ENCODE measurements at regions not wholly inside any gene's neighbourhood (a gene's known extent, or its start where the extent isn't known, plus 50 kb on each side); places are given as distances from the start of the nearest gene placed in this dataset.

- no peak overlapping the region for H2BK120ac ChIP-seq (ENCODE audit: low read depth, low read length, poor library complexity, severe bottlenecking)
- H3K9me3 Mint-ChIP-seq: no peaks in the 10 kb centered on the region
- no peak overlapping the region for H3K4me2 ChIP-seq (ENCODE audit: insufficient read depth, insufficient read length, low read length)
- H3K4me1 ChIP-seq (ENCODE audit: insufficient read depth, low read length): 0 out of 2 replicates have a peak, but pooled peaks cover under 1% of the 10 kb centered on the region
- no peak overlapping the region for H4K5ac ChIP-seq (ENCODE audit: insufficient read length, low read depth, low read length)
- H3T11ph ChIP-seq (ENCODE audit: low read length): no peak overlapping the region
- H3K27me3 ChIP-seq (ENCODE audit: insufficient read depth, low read length): no peaks in the 10 kb centered on the region
- H2AK5ac ChIP-seq (ENCODE audit: insufficient read length, low read length): no peak overlapping the region
- H3K79me2 ChIP-seq (ENCODE audit: insufficient read depth, low read length): no peaks in the 10 kb centered on the region
- no peaks in the 10 kb centered on the region for H4K20me1 ChIP-seq (ENCODE audit: control insufficient read depth, insufficient read depth, insufficient read length)
- no peak overlapping the region for H2AFZ ChIP-seq (ENCODE audit: low read length)
- H3K4me3 Mint-ChIP-seq: no peak overlapping the region
- H3K9ac ChIP-seq (ENCODE audit: extremely low read depth, insufficient read length, low read length): no peak overlapping the region
- DNase-seq: no peak
- no peak overlapping the region for H2BK20ac ChIP-seq (ENCODE audit: low read depth, low read length, poor library complexity, severe bottlenecking)
- no peak overlapping the region for H2BK12ac ChIP-seq (ENCODE audit: insufficient read length, low read depth, low read length)
- H3K27me3 Mint-ChIP-seq (ENCODE audit: low read depth): no peaks in the 10 kb centered on the region
- WGBS (ENCODE audit: extremely low coverage, insufficient read length, low lambda C conversion rate): no CpG with 5 or more reads among the region's 4 CpGs
- TF ChIP-seq, protein P1, sequence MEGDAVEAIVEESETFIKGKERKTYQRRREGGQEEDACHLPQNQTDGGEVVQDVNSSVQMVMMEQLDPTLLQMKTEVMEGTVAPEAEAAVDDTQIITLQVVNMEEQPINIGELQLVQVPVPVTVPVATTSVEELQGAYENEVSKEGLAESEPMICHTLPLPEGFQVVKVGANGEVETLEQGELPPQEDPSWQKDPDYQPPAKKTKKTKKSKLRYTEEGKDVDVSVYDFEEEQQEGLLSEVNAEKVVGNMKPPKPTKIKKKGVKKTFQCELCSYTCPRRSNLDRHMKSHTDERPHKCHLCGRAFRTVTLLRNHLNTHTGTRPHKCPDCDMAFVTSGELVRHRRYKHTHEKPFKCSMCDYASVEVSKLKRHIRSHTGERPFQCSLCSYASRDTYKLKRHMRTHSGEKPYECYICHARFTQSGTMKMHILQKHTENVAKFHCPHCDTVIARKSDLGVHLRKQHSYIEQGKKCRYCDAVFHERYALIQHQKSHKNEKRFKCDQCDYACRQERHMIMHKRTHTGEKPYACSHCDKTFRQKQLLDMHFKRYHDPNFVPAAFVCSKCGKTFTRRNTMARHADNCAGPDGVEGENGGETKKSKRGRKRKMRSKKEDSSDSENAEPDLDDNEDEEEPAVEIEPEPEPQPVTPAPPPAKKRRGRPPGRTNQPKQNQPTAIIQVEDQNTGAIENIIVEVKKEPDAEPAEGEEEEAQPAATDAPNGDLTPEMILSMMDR (conservative IDR thresholded peaks at IDR 0.05): no peak
- H3K18ac ChIP-seq (ENCODE audit: insufficient read length, low read depth, low read length): no peak overlapping the region
- H2BK15ac ChIP-seq (ENCODE audit: low read depth, low read length): no peak overlapping the region
- H3K27ac ChIP-seq (ENCODE audit: insufficient read length, low read depth, low read length): no peak overlapping the region
- no peak overlapping the region for H4K8ac ChIP-seq (replicated peaks; ENCODE audit: insufficient read length, low read depth, low read length)
- no peak overlapping the region for H2BK5ac ChIP-seq (ENCODE audit: insufficient read length, low read length)
- no peaks in the 10 kb centered on the region; a peak in 1 of 7 replicates for H3K36me3 Mint-ChIP-seq (ENCODE audit: insufficient read depth in 1 of 3, low read depth in 3 of 3)
- no peak overlapping the region for H3K23ac ChIP-seq (ENCODE audit: insufficient read length, low read depth, low read length)
- no peak overlapping the region for H4K91ac ChIP-seq (ENCODE audit: insufficient read length, low read depth, low read length)
- no peak overlapping the region for H3K56ac ChIP-seq (ENCODE audit: insufficient read length, low read depth, low read length)
- H3K23me2 ChIP-seq (ENCODE audit: insufficient read length, low read depth, low read length, poor library complexity, severe bottlenecking): no peaks in the 10 kb centered on the region
- H3K27ac Mint-ChIP-seq: no peak overlapping the region; a peak in 1 of 7 replicates
- H3K14ac ChIP-seq (ENCODE audit: insufficient read depth, low read length): no peak overlapping the region
- H3K9me3 ChIP-seq (ENCODE audit: control insufficient read depth, low read depth, low read length): no peaks in the 10 kb centered on the region
- H3K79me1 ChIP-seq (ENCODE audit: insufficient read depth, low read depth, low read length, poor library complexity, severe bottlenecking): no peaks in the 10 kb centered on the region
- H3K4ac ChIP-seq (ENCODE audit: low read depth, low read length): no peak overlapping the region
- H3K4me1 Mint-ChIP-seq: peaks cover under 1 to 2% of the 10 kb centered on the region in 2 experiments; a peak in 3 of 4 replicates
Observed at GRCh38 chr2:204306667-204307066, 238.6 kb upstream of the PARD3B start.

Data from H9 (cell line).